ENCODE measurements at regions not wholly inside any gene's neighbourhood (a gene's known extent, or its start where the extent isn't known, plus 50 kb on each side); places are given as distances from the start of the nearest gene placed in this dataset.

DNA sequence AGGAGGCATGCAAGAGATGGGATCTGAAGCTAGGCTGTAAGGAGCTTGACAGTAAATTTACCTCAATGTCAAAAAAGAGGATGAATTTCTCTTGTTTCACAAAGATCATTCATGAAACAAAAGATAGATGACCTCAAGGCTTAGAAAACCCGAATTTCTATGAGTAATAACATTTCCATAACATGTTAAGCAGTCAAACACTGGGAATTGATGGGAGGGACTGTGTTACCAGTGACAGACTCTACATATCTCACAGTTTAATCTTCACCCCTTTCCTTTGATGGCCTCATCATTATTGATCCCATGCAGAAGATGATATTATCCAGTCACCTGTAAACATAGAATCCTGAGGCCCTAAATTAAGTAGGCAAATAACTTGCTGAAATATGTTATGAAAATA is 53.5 kb upstream of the VGLL3 start:
- no peak for DNase-seq

DNA sequence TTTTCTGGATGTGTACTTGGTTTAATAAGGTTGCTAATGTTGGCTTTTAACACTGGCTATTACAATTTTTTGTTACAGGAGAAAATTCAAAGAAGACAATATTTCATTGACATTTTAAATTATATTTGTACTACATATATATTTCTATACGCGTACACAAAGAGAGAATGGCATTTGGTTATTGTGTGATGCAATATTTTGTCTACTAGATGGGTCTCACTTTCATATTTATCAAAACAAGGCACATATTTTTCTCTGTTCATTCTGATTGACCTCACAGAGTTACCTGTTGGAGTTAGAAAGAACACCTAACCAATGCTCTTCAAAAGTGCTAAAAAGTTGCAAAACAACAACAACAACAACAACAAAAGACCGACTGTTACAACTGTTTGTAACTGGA is 50.2 kb upstream of the VGLL3 start:
- DNase-seq = no peak

All from left kidney (tissue), 1 donor.